Transverse colon (tissue), 4 donors: ENCODE measurements at regions not wholly inside any gene's neighbourhood (a gene's known extent, or its start where the extent isn't known, plus 50 kb on each side); places are given as distances from the start of the nearest gene placed in this dataset.

Source experiments
- DNase-seq: peaks from one replicate; pipeline ENCODE4 v3.0.0-alpha.2; 2019
- H3K27ac ChIP-seq, 4 donors: fragments of 200-600 bp; sonication (generic); 2 replicates each; pipeline ENCODE4 v1.5.1; 2016 to 2018; ENCODE audit warnings: inconsistent platforms in 4 of 4
- H3K27me3 ChIP-seq: fragments of 200-600 bp; sonication (generic); 2 replicates; pipeline ENCODE4 v1.5.1; 2017; ENCODE audit warnings: inconsistent platforms
- H3K36me3 ChIP-seq, 4 donors: fragments of 200-600 bp; sonication (generic); 2 replicates each; pipeline ENCODE4 v1.5.1; 2017 to 2019; ENCODE audit warnings: inconsistent platforms in 4 of 4
- H3K4me1 ChIP-seq, 4 donors: fragments of 200-600 bp; sonication (generic); 2 replicates each; pipeline ENCODE4 v1.5.1; 2017 to 2020; ENCODE audit warnings: inconsistent platforms in 4 of 4
- H3K4me3 ChIP-seq, 4 donors: fragments of 200-600 bp; sonication (generic); 1 replicate in 1 of 4; 2 replicates in 3 of 4; pipeline versions ENCODE4 v1.5.1 to v1.6.1; 2017 to 2019; ENCODE audit warnings: inconsistent platforms in 4 of 4
- H3K9me3 ChIP-seq, 2 donors: fragments of 200-600 bp; sonication (generic); 2 replicates each; pipeline ENCODE4 v1.5.1; 2017 to 2019; ENCODE audit warnings: inconsistent platforms in 2 of 2
- CTCF ChIP-seq, 5 experiments: fragments of 200-600 bp in 3 of 5; fragments of 450-650 bp in 2 of 5; sonication (generic) in 3 of 5; IDR thresholded peaks; 1 replicate in 2 of 5; 2 replicates in 3 of 5; pipeline ENCODE4 v1.5.1; 2016 to 2017; ENCODE audit warnings: antibody characterized with exemption in 5 of 5, inconsistent platforms in 3 of 5, mild to moderate bottlenecking in 2 of 5, moderate library complexity in 1 of 5
- EP300 ChIP-seq: sonication (generic); formaldehyde crosslinking; IDR thresholded peaks from one replicate; pipeline ENCODE4 v1.6.1; 2017; ENCODE audit warnings: antibody characterized with exemption, low read depth
- POLR2A ChIP-seq: fragments of 450-650 bp; IDR thresholded peaks from one replicate; pipeline ENCODE4 v1.6.1; 2016; ENCODE audit warnings: antibody characterized with exemption, mild to moderate bottlenecking, moderate library complexity
- POLR2AphosphoS5 ChIP-seq, 3 donors: sonication (generic); formaldehyde crosslinking; IDR thresholded peaks; one replicate each; pipeline ENCODE4 v1.6.1; 2016; ENCODE audit warnings: antibody characterized with exemption in 3 of 3
- WGBS, 2 donors: methylation state at CpG; one replicate each; pipeline ENCODE4 v1.1.5; 2018; ENCODE audit warnings: low coverage in 1 of 2; 5-methylcytosine and 5-hydroxymethylcytosine counted together
- in situ Hi-C, 4 donors: fragments of 200-750 bp; cut with MboI; loops; one replicate each; pipeline versions ENCODE4 v1.15.0 to v1.15.1; 2017; ENCODE audit warnings: low sequenced_read_pairs in 3 of 4, low pct_ligation_motif_present in 1 of 4, low pct_unique_long_range_greater_than_20kb in 1 of 4
- intact Hi-C: fragments of 100-400 bp; cut with DNase I; formaldehyde crosslinking; loops from one replicate; pipeline ENCODE4 v1.15.1; 2023; ENCODE audit warnings: low total_unique reads

DNA sequence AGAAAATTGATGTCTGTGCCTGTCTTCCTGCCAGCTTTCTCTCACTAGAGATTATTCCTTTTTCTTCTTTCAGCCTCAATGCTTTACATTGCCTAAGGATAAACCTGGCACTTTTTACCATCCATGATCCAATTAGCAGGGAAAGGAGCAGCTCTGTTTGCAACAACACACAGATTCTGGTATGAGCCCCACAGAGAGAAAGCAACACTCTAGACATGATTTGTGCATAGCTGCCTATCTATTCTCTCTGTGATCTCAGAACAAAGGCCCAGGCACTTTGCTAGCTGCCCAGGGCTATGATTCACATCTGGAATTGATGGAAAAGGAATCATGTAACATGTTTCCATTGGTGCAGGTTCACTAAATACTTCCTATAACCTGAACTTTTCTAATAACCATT, 685.0 kb downstream of the ETS1 start:
- H3K36me3 ChIP-seq, result no peaks in the 10 kb centered on the region
- H3K27ac ChIP-seq, result no peak overlapping the region
- intact Hi-C loops (no loop called here), in situ Hi-C loops (no loop called here)
- H3K4me3 ChIP-seq, result no peak overlapping the region
- no peak for DNase-seq
- H3K9me3 ChIP-seq, result no peaks in the 10 kb centered on the region
- H3K27me3 ChIP-seq, result no peaks in the 10 kb centered on the region
- no peaks in the 10 kb centered on the region for H3K4me1 ChIP-seq
- TF ChIP-seq POLR2AphosphoS5 (IDR thresholded peaks at IDR 0.05), result no peak

- in situ Hi-C loops (no loop called here), intact Hi-C loops (loop anchor here (5.0 kb wide), 1 partner anchor 1156 kb away; no protein-coding TSS in a partner anchor)
- Histone ChIP-seq H3K4me3 (no peak overlapping the region), H3K9me3 (no peaks in the 10 kb centered on the region), H3K36me3 (no peaks in the 10 kb centered on the region), H3K4me1 (no peaks in the 10 kb centered on the region), H3K27me3 (no peaks in the 10 kb centered on the region), H3K27ac (no peak overlapping the region)
- 83 to 97% methylated on average over 1 to 24 of the region's 28 CpGs for WGBS, 2 donors
- TF ChIP-seq CTCF (IDR thresholded peaks at IDR 0.05) (no peak), EP300 (no peak), POLR2AphosphoS5 (IDR thresholded peaks at IDR 0.05) (no peak), POLR2A (no peak)
- DNase-seq, result no peak
Measured at GRCh38 chr11:127898422-127899365, 688.7 kb downstream of the ETS1 start.

DNA sequence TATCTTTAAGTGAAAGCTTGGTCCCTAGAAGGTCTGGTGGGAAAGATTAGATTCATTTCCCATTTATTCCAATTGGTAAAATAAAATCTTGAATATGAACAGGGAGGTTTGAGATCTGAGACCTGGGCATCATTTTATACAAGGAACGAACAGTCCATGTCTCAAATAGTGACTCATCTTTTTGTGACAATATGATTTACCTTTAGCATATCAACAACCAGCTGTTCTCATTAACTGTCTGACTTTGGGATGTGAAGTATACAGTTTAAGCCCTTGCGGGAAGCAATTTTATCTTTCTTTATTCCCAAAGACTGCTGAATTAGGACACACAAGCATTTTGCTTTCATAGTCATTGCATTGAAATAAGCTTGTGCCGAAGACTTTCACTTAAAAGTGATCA, 691.6 kb downstream of the ETS1 start:
- no peaks in the 10 kb centered on the region for H3K9me3 ChIP-seq
- no peak overlapping the region for H3K4me3 ChIP-seq
- H3K36me3 ChIP-seq, result no peaks in the 10 kb centered on the region
- intact Hi-C loops, result loop anchor here (5.0 kb wide), 1 partner anchor 1153 kb away; no protein-coding TSS in a partner anchor
- no peak for DNase-seq
- no peak overlapping the region for H3K27ac ChIP-seq
- no peaks in the 10 kb centered on the region for H3K27me3 ChIP-seq
- in situ Hi-C loops, result no loop called here
- TF ChIP-seq POLR2A, result no peak
- no peak for TF ChIP-seq EP300
- WGBS, 2 donors, result 67 to 81% methylated on average over 3 of the region's 3 CpGs
- no peaks in the 10 kb centered on the region for H3K4me1 ChIP-seq

- no peaks in the 10 kb centered on the region for H3K27me3 ChIP-seq
- no peaks in the 10 kb centered on the region for H3K36me3 ChIP-seq
- H3K4me3 ChIP-seq, result no peak overlapping the region
- H3K27ac ChIP-seq, result no peak overlapping the region
- WGBS, 2 donors, result 83 to 88% methylated on average over 2 of the region's 2 CpGs
- in situ Hi-C loops (no loop called here), intact Hi-C loops (no loop called here)
- TF ChIP-seq POLR2AphosphoS5 (IDR thresholded peaks at IDR 0.05), result no peak
- TF ChIP-seq CTCF (IDR thresholded peaks at IDR 0.05), result no peak
- TF ChIP-seq POLR2A, result no peak
- no peak for TF ChIP-seq EP300
- no peak for DNase-seq
- H3K4me1 ChIP-seq, result no peaks in the 10 kb centered on the region
- H3K9me3 ChIP-seq, result no peaks in the 10 kb centered on the region
Measured at GRCh38 chr11:127894316-127894715, 693.0 kb downstream of the ETS1 start.

DNA sequence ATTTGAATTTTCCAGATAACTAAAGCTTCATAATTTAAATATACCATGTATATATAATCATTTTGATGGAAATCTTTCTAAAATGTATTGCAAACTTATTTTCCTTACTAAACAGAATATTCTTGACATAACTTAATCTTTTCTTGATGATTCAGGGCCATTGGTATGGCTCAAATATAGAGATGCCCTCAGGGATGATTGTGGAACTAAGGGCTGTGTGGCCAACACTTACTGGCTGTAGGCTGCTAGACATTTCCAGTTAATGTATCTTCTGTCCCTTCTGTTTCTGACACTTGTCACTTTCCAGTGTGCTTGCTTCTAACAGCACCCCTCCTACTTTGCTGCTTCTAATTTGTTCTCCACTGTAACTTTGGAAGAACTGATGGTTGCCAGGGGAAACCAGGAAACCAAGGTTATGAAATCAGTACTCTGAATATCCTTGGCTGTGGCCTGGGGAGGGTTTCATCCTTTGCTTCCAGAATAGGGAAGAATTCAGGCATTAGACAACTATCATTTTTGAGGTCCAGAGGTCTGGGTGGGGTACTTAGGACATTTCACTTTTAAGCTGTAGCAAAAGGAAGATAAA, 697.2 kb downstream of the ETS1 start:
- Histone ChIP-seq H3K4me1 (no peaks in the 10 kb centered on the region), H3K27me3 (no peaks in the 10 kb centered on the region), H3K9me3 (no peaks in the 10 kb centered on the region), H3K36me3 (no peaks in the 10 kb centered on the region), H3K27ac (no peak overlapping the region), H3K4me3 (no peak overlapping the region)
- TF ChIP-seq POLR2AphosphoS5 (IDR thresholded peaks at IDR 0.05) (no peak), POLR2A (no peak), EP300 (no peak)
- intact Hi-C loops (no loop called here), in situ Hi-C loops (no loop called here)
- no peak for DNase-seq
